GM12878 (cell line): ENCODE measurements at regions not wholly inside any gene's neighbourhood (a gene's known extent, or its start where the extent isn't known, plus 50 kb on each side); places are given as distances from the start of the nearest gene placed in this dataset.

Source experiments
- ATAC-seq: fragments of 200-7000 bp; cut with Tn5 transposase; 3 replicates; pipeline ENCODE4 v1.9.1; 2020; ENCODE audit warnings: mild to moderate bottlenecking, moderate library complexity
- BruUV-seq: library from RNA; stranded (reverse); fragments of 400-500 nt; replicated peaks from 2 replicates; lab custom pipeline; 2021; lab: Mats Ljungman, UMichigan
- CTCF ChIA-PET: fragments of 300-600 bp; sonication (Branson Sonifier 250); formaldehyde crosslinking; extraction: SDS; loops from one replicate; lab custom pipeline; 2021; ENCODE audit warnings: inconsistent platforms; lab: Yijun Ruan, JAX
- POLR2A ChIA-PET: fragments of 350-600 bp; formaldehyde crosslinking; extraction: SDS; loops from one replicate; lab custom pipeline; 2021; ENCODE audit warnings: inconsistent platforms; lab: Charles Lee
- RAD21 ChIA-PET: fragments of 300-600 bp; sonication (Branson Sonifier 250); formaldehyde crosslinking; loops from one replicate; lab custom pipeline; 2023; ENCODE audit warnings: antibody characterized with exemption; ENCODE audit not compliant: unreplicated experiment; lab: Charles Lee
- SMC1A ChIA-PET: fragments of 300-600 bp; sonication (Branson Sonifier 250); formaldehyde crosslinking; loops from one replicate; lab custom pipeline; 2023; ENCODE audit not compliant: unreplicated experiment, uncharacterized antibody; lab: Charles Lee
- DNase-seq: peaks from one replicate; pipeline ENCODE4 v3.0.0-alpha.2; 2011; ENCODE audit warnings: low read depth, low spot score
- FAIRE-seq: peaks from 3 replicates; lab custom pipeline; 2011; peaks lifted over from hg19 to GRCh38; lab: Jason Lieb, UNC
- H2AFZ ChIP-seq: 2 replicates; pipeline ENCODE4 v1.6.0; 2011; ENCODE audit warnings: low read depth, low read length, control low read depth; ENCODE audit not compliant: control insufficient read depth
- H3K27ac ChIP-seq: 2 replicates; pipeline ENCODE4 v1.5.1; 2011; ENCODE audit warnings: control low read depth; ENCODE audit not compliant: control insufficient read depth, insufficient read depth
- H3K27me3 ChIP-seq, 2 experiments: replicated peaks in 1 of 2; 2 replicates each; pipeline versions ENCODE4 v1.6.0 to v1.6.1; 2011; ENCODE audit warnings: low read length in 1 of 2; ENCODE audit not compliant: control insufficient read depth in 2 of 2, insufficient read depth in 2 of 2
- H3K36me3 ChIP-seq, 2 experiments: 2 replicates each; pipeline ENCODE4 v1.5.1; 2011; ENCODE audit warnings: low read length in 1 of 2; ENCODE audit not compliant: control insufficient read depth in 2 of 2, insufficient read depth in 2 of 2
- H3K4me1 ChIP-seq: 2 replicates; pipeline ENCODE4 v1.6.1; 2011; ENCODE audit warnings: mild to moderate bottlenecking, low read length, moderate library complexity, mixed read lengths; ENCODE audit not compliant: control insufficient read depth, insufficient read depth
- H3K4me2 ChIP-seq: 2 replicates; pipeline ENCODE4 v1.6.0; 2011; ENCODE audit warnings: control low read depth; ENCODE audit not compliant: control insufficient read depth, insufficient read depth
- H3K4me3 ChIP-seq: fragments of 200-600 bp; sonication (generic); 2 replicates; pipeline ENCODE4 v1.5.1; 2016
- H3K79me2 ChIP-seq: 2 replicates; pipeline ENCODE4 v1.6.0; 2011; ENCODE audit warnings: low read length; ENCODE audit not compliant: control insufficient read depth, insufficient read depth
- H3K9ac ChIP-seq: 2 replicates; pipeline ENCODE4 v1.8.0; 2011; ENCODE audit warnings: low read length, control low read depth, mixed read lengths; ENCODE audit not compliant: control insufficient read depth, insufficient read depth
- H3K9me3 ChIP-seq: replicated peaks from 3 replicates; pipeline ENCODE4 v1.5.1; 2011; ENCODE audit warnings: mild to moderate bottlenecking, low read length; ENCODE audit not compliant: control insufficient read depth, insufficient read depth
- H4K20me1 ChIP-seq: 2 replicates; pipeline ENCODE4 v1.6.0; 2011; ENCODE audit not compliant: control insufficient read depth, insufficient read depth
- BCL11A ChIP-seq: IDR thresholded peaks from 2 replicates; pipeline ENCODE4 v1.6.1; 2011; ENCODE audit warnings: low read depth, low read length
- E2F8 ChIP-seq: fragments of 450-650 bp; IDR thresholded peaks from 2 replicates; pipeline ENCODE4 v1.6.1; 2018; ENCODE audit warnings: mild to moderate bottlenecking, low read depth, moderate library complexity; ENCODE audit not compliant: partially characterized antibody
- E4F1 ChIP-seq: fragments of 450-650 bp; IDR thresholded peaks from 2 replicates; pipeline ENCODE4 v1.6.1; 2018; ENCODE audit warnings: borderline replicate concordance, mild to moderate bottlenecking; ENCODE audit not compliant: partially characterized antibody
- EED ChIP-seq: sonication (generic); IDR thresholded peaks from 2 replicates; pipeline ENCODE4 v1.6.1; 2016; ENCODE audit warnings: antibody characterized with exemption, low read depth
- MEF2B ChIP-seq: fragments of 450-650 bp; IDR thresholded peaks from 2 replicates; pipeline ENCODE4 v1.6.1; 2018; ENCODE audit warnings: mild to moderate bottlenecking, moderate library complexity; ENCODE audit not compliant: partially characterized antibody, poor library complexity, severe bottlenecking
- MTA2 ChIP-seq: fragments of 450-650 bp; IDR thresholded peaks from 2 replicates; pipeline ENCODE4 v1.6.1; 2016; ENCODE audit warnings: low read depth, mild to moderate bottlenecking, moderate library complexity
- NFYB ChIP-seq: IDR thresholded peaks from 2 replicates; pipeline ENCODE4 v1.6.1; 2011; ENCODE audit warnings: low read depth, mild to moderate bottlenecking, low read length, improper control_type of control experiment, moderate library complexity; ENCODE audit not compliant: insufficient read depth
- POLR2AphosphoS5 ChIP-seq: IDR thresholded peaks from 2 replicates; pipeline ENCODE4 v1.6.1; 2011; ENCODE audit warnings: mild to moderate bottlenecking, low read length, inconsistent platforms
- RAD51 ChIP-seq: fragments of 450-650 bp; IDR thresholded peaks from 2 replicates; pipeline ENCODE4 v1.6.1; 2016; ENCODE audit warnings: moderate library complexity, mild to moderate bottlenecking, inconsistent platforms
- SREBF1 ChIP-seq: IDR thresholded peaks from 2 replicates; pipeline ENCODE4 v1.6.1; 2012; ENCODE audit warnings: mild to moderate bottlenecking, low read length
- TARDBP ChIP-seq: IDR thresholded peaks from 2 replicates; pipeline ENCODE4 v1.6.1; 2016; ENCODE audit warnings: borderline replicate concordance
- ZNF207 ChIP-seq: fragments of 450-650 bp; IDR thresholded peaks from 2 replicates; pipeline ENCODE4 v1.6.1; 2014; ENCODE audit warnings: antibody characterized with exemption, mild to moderate bottlenecking, borderline replicate concordance
- ZNF274 ChIP-seq: IDR thresholded peaks from one replicate; pipeline ENCODE4 v1.8.0; 2011; ENCODE audit not compliant: insufficient read length, insufficient read depth
- WGBS: methylation state at CpG from one replicate; pipeline ENCODE4 v1.1.6; 2016; ENCODE audit warnings: low lambda C conversion rate; ENCODE audit not compliant: insufficient replicate concordance, insufficient coverage; ENCODE audit errors: missing lambda C conversion rate; 5-methylcytosine and 5-hydroxymethylcytosine counted together
- in situ Hi-C: fragments of 300-500 bp; cut with MboI; formaldehyde crosslinking; loops from 9 replicates; pipeline ENCODE4 v1.14.3; 2018; ENCODE audit warnings: mixed read lengths
- intact Hi-C: fragments of 100-400 bp; cut with micrococcal nuclease; formaldehyde crosslinking; loops from one replicate; pipeline ENCODE4 v1.14.2; 2022; ENCODE audit not compliant: unreplicated experiment
- TF ChIP-seq, protein P1 (sequence below): fragments of 450-650 bp; IDR thresholded peaks from 2 replicates; pipeline ENCODE4 v1.6.1; 2017; ENCODE audit warnings: mild to moderate bottlenecking, low read depth, inconsistent platforms; ENCODE audit not compliant: poor library complexity, severe bottlenecking
- TF ChIP-seq, protein P2 (sequence below): fragments of 450-650 bp; IDR thresholded peaks from 2 replicates; pipeline ENCODE4 v1.6.1; 2016; ENCODE audit warnings: mild to moderate bottlenecking

GRCh38 chr12:58357511-58357910 is 416.1 kb downstream of the ATP23 start:
- SMC1A ChIA-PET, result interaction anchor here (1.5 kb wide), 1 partner anchor 11 kb away, joined by 4 read pairs; no protein-coding TSS in a partner anchor
- intact Hi-C loops, result no loop called here
- no peak for TF ChIP-seq ZNF207
- no peak for TF ChIP-seq POLR2AphosphoS5
- no peak for TF ChIP-seq E2F8
- no peak for TF ChIP-seq E4F1
- TF ChIP-seq NFYB, result no peak
- TF ChIP-seq, protein P1, sequence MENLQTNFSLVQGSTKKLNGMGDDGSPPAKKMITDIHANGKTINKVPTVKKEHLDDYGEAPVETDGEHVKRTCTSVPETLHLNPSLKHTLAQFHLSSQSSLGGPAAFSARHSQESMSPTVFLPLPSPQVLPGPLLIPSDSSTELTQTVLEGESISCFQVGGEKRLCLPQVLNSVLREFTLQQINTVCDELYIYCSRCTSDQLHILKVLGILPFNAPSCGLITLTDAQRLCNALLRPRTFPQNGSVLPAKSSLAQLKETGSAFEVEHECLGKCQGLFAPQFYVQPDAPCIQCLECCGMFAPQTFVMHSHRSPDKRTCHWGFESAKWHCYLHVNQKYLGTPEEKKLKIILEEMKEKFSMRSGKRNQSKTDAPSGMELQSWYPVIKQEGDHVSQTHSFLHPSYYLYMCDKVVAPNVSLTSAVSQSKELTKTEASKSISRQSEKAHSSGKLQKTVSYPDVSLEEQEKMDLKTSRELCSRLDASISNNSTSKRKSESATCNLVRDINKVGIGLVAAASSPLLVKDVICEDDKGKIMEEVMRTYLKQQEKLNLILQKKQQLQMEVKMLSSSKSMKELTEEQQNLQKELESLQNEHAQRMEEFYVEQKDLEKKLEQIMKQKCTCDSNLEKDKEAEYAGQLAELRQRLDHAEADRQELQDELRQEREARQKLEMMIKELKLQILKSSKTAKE, result no peak
- TF ChIP-seq RAD51, result no peak
- TF ChIP-seq, protein P2, sequence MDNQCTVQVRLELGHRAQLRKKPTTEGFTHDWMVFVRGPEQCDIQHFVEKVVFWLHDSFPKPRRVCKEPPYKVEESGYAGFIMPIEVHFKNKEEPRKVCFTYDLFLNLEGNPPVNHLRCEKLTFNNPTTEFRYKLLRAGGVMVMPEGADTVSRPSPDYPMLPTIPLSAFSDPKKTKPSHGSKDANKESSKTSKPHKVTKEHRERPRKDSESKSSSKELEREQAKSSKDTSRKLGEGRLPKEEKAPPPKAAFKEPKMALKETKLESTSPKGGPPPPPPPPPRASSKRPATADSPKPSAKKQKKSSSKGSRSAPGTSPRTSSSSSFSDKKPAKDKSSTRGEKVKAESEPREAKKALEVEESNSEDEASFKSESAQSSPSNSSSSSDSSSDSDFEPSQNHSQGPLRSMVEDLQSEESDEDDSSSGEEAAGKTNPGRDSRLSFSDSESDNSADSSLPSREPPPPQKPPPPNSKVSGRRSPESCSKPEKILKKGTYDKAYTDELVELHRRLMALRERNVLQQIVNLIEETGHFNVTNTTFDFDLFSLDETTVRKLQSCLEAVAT, result no peak
- no peak for TF ChIP-seq EED
- TF ChIP-seq TARDBP, result no peak
- no peak for TF ChIP-seq BCL11A
- no peak for TF ChIP-seq ZNF274
- TF ChIP-seq MEF2B, result no peak
- no peak for TF ChIP-seq SREBF1
- no peak for TF ChIP-seq MTA2
- TF ChIP-seq, all 136 proteins: peak for 0
- Histone ChIP-seq H2AFZ (no peak overlapping the region), H3K9me3 (no peaks in the 10 kb centered on the region), H3K4me2 (no peak overlapping the region), H4K20me1 (no peaks in the 10 kb centered on the region), H3K4me1 (no peaks in the 10 kb centered on the region), H3K36me3 (no peaks in the 10 kb centered on the region), H3K79me2 (no peaks in the 10 kb centered on the region), H3K9ac (no peak overlapping the region), H3K27me3 (no peaks in the 10 kb centered on the region), H3K4me3 (no peak overlapping the region), H3K27ac (no peak overlapping the region)
- BruUV-seq, result no TSS peak
- ChIA-PET CTCF (interaction anchor here (0.6 to 2.5 kb wide), 4 partner anchors 9 to 185 kb away, joined by 3 to 7 read pairs (median 5); no protein-coding TSS in a partner anchor), RAD21 (interaction anchor here (1.0 kb wide), 1 partner anchor 15 kb away, joined by 3 read pairs; no protein-coding TSS in a partner anchor), POLR2A (no interaction called here)
- in situ Hi-C loops, result no loop called here
- DNase-seq (no peak), FAIRE-seq (no peak), ATAC-seq (no peak)
- 57% methylated on average over 2 of the region's 2 CpGs for WGBS
